SK-N-SH (cell line): ENCODE measurements at regions not wholly inside any gene's neighbourhood (a gene's known extent, or its start where the extent isn't known, plus 50 kb on each side); places are given as distances from the start of the nearest gene placed in this dataset.

Source experiments
- CTCF ChIA-PET: fragments of 300-600, 350-600 bp; formaldehyde crosslinking; extraction: SDS; loops from one replicate; lab custom pipeline; 2021; lab: Yijun Ruan, JAX
- POLR2A ChIA-PET: fragments of 350-600 bp; sonication (Branson Sonifier 250); formaldehyde crosslinking; extraction: SDS; loops from one replicate; lab custom pipeline; 2020; ENCODE audit warnings: antibody characterized with exemption, inconsistent platforms; lab: Yijun Ruan, JAX
- DNase-seq: peaks from one replicate; pipeline ENCODE4 v3.0.0; 2012
- H2AFZ ChIP-seq: fragments of 200-600 bp; sonication (generic); 2 replicates; pipeline ENCODE4 v1.8.1; 2016; ENCODE audit warnings: antibody characterized with exemption, mild to moderate bottlenecking, low read depth
- H3F3A ChIP-seq: fragments of 200-600 bp; sonication (generic); replicated peaks from 2 replicates; pipeline ENCODE3; 2016; ENCODE audit warnings: antibody characterized with exemption, mild to moderate bottlenecking; ENCODE audit not compliant: insufficient read depth
- H3K27ac ChIP-seq, 2 experiments: fragments of 200-500 bp in 1 of 2; fragments of 200-600 bp in 1 of 2; sonication (Bioruptor generic) in 1 of 2; sonication (generic), shearing (Covaris generic) in 1 of 2; 2 replicates each; pipeline versions ENCODE4 v1.5.1 to v1.6.1; 2014 to 2016; ENCODE audit warnings: low read depth in 2 of 2, inconsistent platforms in 1 of 2, low read length in 1 of 2, mild to moderate bottlenecking in 1 of 2, mixed read lengths in 1 of 2
- H3K27me3 ChIP-seq: fragments of 200-600 bp; sonication (generic), shearing (Covaris generic); 2 replicates; pipeline ENCODE4 v1.6.1; 2016; ENCODE audit warnings: mixed run types; ENCODE audit not compliant: insufficient read depth
- H3K36me3 ChIP-seq, 2 experiments: fragments of 200-500 bp in 1 of 2; fragments of 200-600 bp in 1 of 2; sonication (Bioruptor generic) in 1 of 2; sonication (generic) in 1 of 2; replicated peaks in 1 of 2; 2 replicates each; pipeline versions ENCODE3 to v1.5.1; 2014 to 2016; ENCODE audit warnings: low read length in 1 of 2, mild to moderate bottlenecking in 1 of 2; ENCODE audit not compliant: insufficient read depth in 2 of 2, control insufficient read depth in 1 of 2
- H3K4me1 ChIP-seq, 2 experiments: fragments of 200-500 bp in 1 of 2; fragments of 200-600 bp in 1 of 2; sonication (Bioruptor generic) in 1 of 2; sonication (generic), shearing (Covaris generic) in 1 of 2; 2 replicates each; pipeline versions ENCODE4 v1.5.1 to v1.6.1; 2014 to 2016; ENCODE audit warnings: low read depth in 1 of 2, low read length in 1 of 2, mixed run types in 1 of 2; ENCODE audit not compliant: insufficient read depth in 2 of 2, control insufficient read depth in 1 of 2
- H3K4me2 ChIP-seq: fragments of 200-600 bp; sonication (generic), shearing (Covaris generic); 2 replicates; pipeline ENCODE4 v1.6.1; 2017; ENCODE audit warnings: mixed run types
- H3K4me3 ChIP-seq, 2 experiments: fragments of 200-500 bp in 1 of 2; fragments of 200-600 bp in 1 of 2; sonication (Bioruptor generic) in 1 of 2; sonication (generic), shearing (Covaris generic) in 1 of 2; 2 replicates each; pipeline versions ENCODE4 v1.5.1 to v1.8.1; 2014 to 2016; ENCODE audit warnings: low read depth in 2 of 2, inconsistent platforms in 1 of 2, low read length in 1 of 2, mild to moderate bottlenecking in 1 of 2, mixed read lengths in 1 of 2, moderate library complexity in 1 of 2
- H3K79me2 ChIP-seq: fragments of 200-600 bp; sonication (generic); 2 replicates; pipeline ENCODE4 v1.8.1; 2017; ENCODE audit warnings: mild to moderate bottlenecking; ENCODE audit not compliant: insufficient read depth
- H3K9ac ChIP-seq: fragments of 200-600 bp; sonication (generic); 2 replicates; pipeline ENCODE4 v1.6.1; 2017; ENCODE audit warnings: mixed run types
- H3K9me2 ChIP-seq: fragments of 200-600 bp; sonication (generic); 2 replicates; pipeline ENCODE4 v1.6.1; 2017; ENCODE audit warnings: mixed run types
- H3K9me3 ChIP-seq: fragments of 200-600 bp; sonication (generic); 2 replicates; pipeline ENCODE4 v1.6.1; 2017; ENCODE audit warnings: mixed run types, mild to moderate bottlenecking, moderate library complexity
- H4K20me1 ChIP-seq: fragments of 200-600 bp; sonication (generic); 2 replicates; pipeline ENCODE4 v1.6.1; 2017; ENCODE audit warnings: mild to moderate bottlenecking, mixed run types; ENCODE audit not compliant: insufficient read depth
- CHD2 ChIP-seq: fragments of 150-350 bp; IDR thresholded peaks from 2 replicates; pipeline ENCODE4 v1.6.1; 2018; ENCODE audit warnings: low read length; ENCODE audit not compliant: partially characterized antibody
- CTCF ChIP-seq: fragments of 200-600 bp; sonication (generic); IDR thresholded peaks from 2 replicates; pipeline ENCODE4 v1.6.1; 2017; ENCODE audit warnings: antibody characterized with exemption, mild to moderate bottlenecking, moderate library complexity
- ELF1 ChIP-seq: IDR thresholded peaks from 2 replicates; pipeline ENCODE4 v1.4.0; 2012
- EP300 ChIP-seq, 2 experiments: IDR thresholded peaks; 2 replicates each; pipeline versions ENCODE4 v1.4.0 to v1.6.1; 2012; ENCODE audit warnings: borderline replicate concordance in 1 of 2, low read depth in 1 of 2, low read length in 1 of 2
- EZH2phosphoT487 ChIP-seq: fragments of 200-600 bp; sonication (generic); IDR thresholded peaks from 2 replicates; pipeline ENCODE4 v1.6.1; 2017; ENCODE audit warnings: low read depth, mixed run types, mild to moderate bottlenecking, antibody characterized with exemption, moderate library complexity, borderline replicate concordance
- FOXJ3 ChIP-seq: sonication (generic); formaldehyde crosslinking; IDR thresholded peaks from 2 replicates; pipeline ENCODE4 v1.5.1; 2020; ENCODE audit warnings: mild to moderate bottlenecking, missing genetic modification reagents
- FOXM1 ChIP-seq: IDR thresholded peaks from 2 replicates; pipeline ENCODE4 v1.4.0; 2012; ENCODE audit warnings: low read depth, mild to moderate bottlenecking
- GABPA ChIP-seq: IDR thresholded peaks from 2 replicates; pipeline ENCODE4 v1.4.0; 2012; ENCODE audit warnings: low read depth, mild to moderate bottlenecking
- IRF3 ChIP-seq: fragments of 150-350 bp; IDR thresholded peaks from 2 replicates; pipeline ENCODE4 v1.6.1; 2016; ENCODE audit warnings: mild to moderate bottlenecking, low read depth, low read length
- MEF2A ChIP-seq: IDR thresholded peaks from 2 replicates; pipeline ENCODE4 v1.4.0; 2012; ENCODE audit warnings: low read depth, borderline replicate concordance
- NFIC ChIP-seq: IDR thresholded peaks from 2 replicates; pipeline ENCODE4 v1.4.0; 2012; ENCODE audit warnings: borderline replicate concordance
- NRF1 ChIP-seq: IDR thresholded peaks from 2 replicates; pipeline ENCODE4 v1.6.1; 2012; ENCODE audit warnings: low read depth, mild to moderate bottlenecking, low read length
- RAD21 ChIP-seq: IDR thresholded peaks from 2 replicates; pipeline ENCODE4 v1.6.1; 2012; ENCODE audit warnings: mild to moderate bottlenecking, low read length
- SIN3A ChIP-seq: IDR thresholded peaks from 2 replicates; pipeline ENCODE4 v1.6.1; 2012; ENCODE audit warnings: low read depth, mild to moderate bottlenecking, low read length, moderate library complexity, borderline replicate concordance
- TAF1 ChIP-seq: IDR thresholded peaks from 2 replicates; pipeline ENCODE4 v1.6.1; 2012; ENCODE audit warnings: low read depth, mild to moderate bottlenecking, low read length, moderate library complexity, borderline replicate concordance
- TEAD4 ChIP-seq: IDR thresholded peaks from 2 replicates; pipeline ENCODE4 v1.4.0; 2012; ENCODE audit warnings: mild to moderate bottlenecking, borderline replicate concordance; ENCODE audit not compliant: insufficient read depth
- USF1 ChIP-seq: IDR thresholded peaks from 2 replicates; pipeline ENCODE4 v1.4.0; 2012; ENCODE audit warnings: low read depth, borderline replicate concordance
- ZBTB33 ChIP-seq: IDR thresholded peaks from 2 replicates; pipeline ENCODE4 v1.4.0; 2012; ENCODE audit warnings: low read depth, borderline replicate concordance
- WGBS: methylation state at CpG from one replicate; pipeline ENCODE4 v1.1.6; 2017; ENCODE audit warnings: low lambda C conversion rate; 5-methylcytosine and 5-hydroxymethylcytosine counted together

GRCh38 chr19:28239270-28239669 is 973.7 kb downstream of the UQCRFS1 start:
- 10% methylated on average over 3 of the region's 5 CpGs for WGBS
- Histone ChIP-seq H3K9me2 (no peaks in the 10 kb centered on the region), H2AFZ (no peak overlapping the region), H3F3A (no peaks in the 10 kb centered on the region), H3K27me3 (no peaks in the 10 kb centered on the region; the same call in 1 of the 2 replicates), H3K79me2 (no peaks in the 10 kb centered on the region), H3K4me2 (no peak overlapping the region), H3K4me1 (no peaks in the 10 kb centered on the region), H3K36me3 (no peaks in the 10 kb centered on the region), H3K4me3 (no peak overlapping the region; a peak in 1 of 4 replicates), H3K9me3 (no peaks in the 10 kb centered on the region), H4K20me1 (no peaks in the 10 kb centered on the region), H3K27ac (no peak overlapping the region), H3K9ac (no peak overlapping the region)
- CTCF ChIA-PET: no interaction called here
- TF ChIP-seq ELF1 (no peak), NRF1 (no peak), TAF1 (no peak), IRF3 (no peak), CTCF (peak; percentile 45), EZH2phosphoT487 (no peak), EP300 (IDR thresholded peaks at IDR 0.05; ENCODE audit: borderline replicate concordance in 1 of 2, low read depth in 1 of 2, low read length in 1 of 2) (no peak), FOXJ3 (CRISPR knock-in tag) (no peak)
- POLR2A ChIA-PET: no interaction called here
- DNase-seq: peak; percentile 12

- no peaks in the 10 kb centered on the region for H3K36me3 ChIP-seq
- no peak for TF ChIP-seq SIN3A
- no peak for TF ChIP-seq RAD21
- TF ChIP-seq ZBTB33: no peak
- TF ChIP-seq TEAD4: no peak
- no peak for TF ChIP-seq FOXJ3 (CRISPR knock-in tag)
- no peak for TF ChIP-seq IRF3
- no peak for TF ChIP-seq CHD2
- no peak for TF ChIP-seq USF1
- no peak for TF ChIP-seq EZH2phosphoT487
- no peak for TF ChIP-seq FOXM1
- no peak for TF ChIP-seq TAF1
- TF ChIP-seq NFIC: no peak
- TF ChIP-seq GABPA: no peak
- TF ChIP-seq MEF2A: no peak
- no peak for TF ChIP-seq EP300 (IDR thresholded peaks at IDR 0.05; ENCODE audit: borderline replicate concordance in 1 of 2, low read depth in 1 of 2, low read length in 1 of 2)
- no peak for DNase-seq
- no peaks in the 10 kb centered on the region for H3K9me2 ChIP-seq
- H3K79me2 ChIP-seq: no peaks in the 10 kb centered on the region
- H3K4me2 ChIP-seq: no peak overlapping the region
- no peak overlapping the region for H2AFZ ChIP-seq
- no peaks in the 10 kb centered on the region for H4K20me1 ChIP-seq
- no peaks in the 10 kb centered on the region; the same call in 1 of the 2 replicates for H3K27me3 ChIP-seq
- no peaks in the 10 kb centered on the region for H3K9me3 ChIP-seq
- no peak overlapping the region for H3K9ac ChIP-seq
- no peak overlapping the region for H3K27ac ChIP-seq
- no peaks in the 10 kb centered on the region for H3K4me1 ChIP-seq
- H3F3A ChIP-seq: no peaks in the 10 kb centered on the region
- no peak overlapping the region for H3K4me3 ChIP-seq
- CTCF ChIA-PET: interaction anchor here (0.6 kb wide), 1 partner anchor 734 kb away, joined by 3 read pairs; no protein-coding TSS in a partner anchor
- POLR2A ChIA-PET: no interaction called here
Observed at GRCh38 chr19:28238270-28238820, 974.6 kb downstream of the UQCRFS1 start.
